Astrocyte (in vitro differentiated cells and primary cell): ENCODE measurements at regions not wholly inside any gene's neighbourhood (a gene's known extent, or its start where the extent isn't known, plus 50 kb on each side); places are given as distances from the start of the nearest gene placed in this dataset.

Experiments used
- DNase-seq: peaks from one replicate; pipeline ENCODE4 v3.0.0-alpha.2; 2010; ENCODE audit warnings: low read depth
- FAIRE-seq: peaks from 2 replicates; lab custom pipeline; 2011; peaks lifted over from hg19 to GRCh38; lab: Jason Lieb, UNC
- H2AFZ ChIP-seq: 2 replicates; pipeline ENCODE4 v1.6.0; 2012; ENCODE audit warnings: low read depth, low read length, inconsistent platforms
- H3K27ac ChIP-seq: 2 replicates; pipeline ENCODE4 v1.5.1; 2011; ENCODE audit warnings: low read depth, low read length, inconsistent platforms
- H3K27me3 ChIP-seq: 2 replicates; pipeline ENCODE4 v1.6.0; 2011; ENCODE audit warnings: low read length, inconsistent platforms; ENCODE audit not compliant: insufficient read depth
- H3K36me3 ChIP-seq: 2 replicates; pipeline ENCODE4 v1.5.1; 2011; ENCODE audit warnings: low read length, inconsistent platforms; ENCODE audit not compliant: insufficient read depth
- H3K4me1 ChIP-seq: 2 replicates; pipeline ENCODE4 v1.5.1; 2011; ENCODE audit warnings: low read length, inconsistent platforms; ENCODE audit not compliant: insufficient read depth
- H3K4me2 ChIP-seq: 2 replicates; pipeline ENCODE4 v1.6.0; 2012; ENCODE audit warnings: low read length, inconsistent platforms
- H3K4me3 ChIP-seq: 2 replicates; pipeline ENCODE4 v1.5.1; 2011; ENCODE audit warnings: low read depth, mild to moderate bottlenecking, low read length, inconsistent platforms; ENCODE audit not compliant: insufficient read depth
- H3K79me2 ChIP-seq: 2 replicates; pipeline ENCODE4 v1.6.0; 2012; ENCODE audit warnings: mild to moderate bottlenecking, low read length, inconsistent platforms; ENCODE audit not compliant: insufficient read depth
- H3K9ac ChIP-seq: 2 replicates; pipeline ENCODE4 v1.6.0; 2012; ENCODE audit warnings: mild to moderate bottlenecking, low read length, inconsistent platforms
- H3K9me3 ChIP-seq: 2 replicates; pipeline ENCODE4 v1.5.1; 2012; ENCODE audit warnings: low read depth, mild to moderate bottlenecking, low read length, inconsistent platforms; ENCODE audit not compliant: insufficient read depth
- H4K20me1 ChIP-seq: 2 replicates; pipeline ENCODE4 v1.6.0; 2012; ENCODE audit warnings: low read length, inconsistent platforms; ENCODE audit not compliant: insufficient read depth
- H3K27ac Mint-ChIP-seq: one replicate; pipeline ENCODE4 v1.8.0; 2021; ENCODE audit warnings: mild to moderate bottlenecking, mixed read lengths; ENCODE audit not compliant: unreplicated experiment
- H3K27me3 Mint-ChIP-seq: one replicate; pipeline ENCODE4 v1.8.0; 2021; ENCODE audit warnings: low read depth, mixed read lengths; ENCODE audit not compliant: unreplicated experiment
- H3K36me3 Mint-ChIP-seq: one replicate; pipeline ENCODE4 v1.8.0; 2021; ENCODE audit warnings: low read depth, mixed read lengths; ENCODE audit not compliant: unreplicated experiment
- H3K4me1 Mint-ChIP-seq: one replicate; pipeline ENCODE4 v1.8.0; 2021; ENCODE audit warnings: low read depth, mixed read lengths; ENCODE audit not compliant: unreplicated experiment
- H3K4me3 Mint-ChIP-seq: one replicate; pipeline ENCODE4 v1.8.0; 2021; ENCODE audit warnings: mild to moderate bottlenecking, moderate library complexity, mixed read lengths; ENCODE audit not compliant: unreplicated experiment
- H3K9me3 Mint-ChIP-seq: one replicate; pipeline ENCODE4 v1.8.0; 2021; ENCODE audit warnings: mild to moderate bottlenecking, mixed read lengths; ENCODE audit not compliant: unreplicated experiment
- EZH2 ChIP-seq: IDR thresholded peaks from 2 replicates; pipeline ENCODE4 v1.6.1; 2012; ENCODE audit warnings: mild to moderate bottlenecking, low read length, inconsistent platforms; ENCODE audit not compliant: insufficient read depth
- TF ChIP-seq, protein P1 (sequence below): IDR thresholded peaks from 2 replicates; pipeline ENCODE4 v1.5.1; 2011; ENCODE audit warnings: low read depth, mild to moderate bottlenecking, inconsistent platforms, low read length, moderate library complexity; ENCODE audit not compliant: insufficient read depth

DNA sequence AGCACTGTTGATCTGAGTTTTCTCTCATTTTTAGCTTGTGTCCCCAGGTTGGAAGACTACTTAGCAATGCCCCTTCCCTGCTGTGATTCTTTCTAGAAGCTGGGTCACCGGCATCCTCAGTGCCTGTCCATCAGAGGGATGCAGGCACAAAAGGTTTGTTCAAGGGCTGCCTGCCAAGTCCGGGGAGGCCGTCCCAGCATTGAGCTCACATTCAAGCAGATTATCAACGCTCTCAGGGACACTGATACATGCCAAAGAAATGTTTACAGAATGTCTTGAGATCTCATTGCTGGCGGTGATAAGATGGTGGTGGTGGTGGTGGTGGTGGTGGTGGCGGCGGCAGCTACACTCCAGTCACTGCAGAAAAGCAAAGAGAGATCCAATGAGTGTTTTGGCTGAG lies 79.6 kb upstream of the VCX3A start:
- no peaks in the 10 kb centered on the region for H3K36me3 ChIP-seq
- H3K27me3 Mint-ChIP-seq: no peaks in the 10 kb centered on the region
- no peak overlapping the region for H3K4me2 ChIP-seq
- H3K27ac ChIP-seq: no peak overlapping the region
- H3K4me3 Mint-ChIP-seq: no peak overlapping the region
- no peak overlapping the region for H2AFZ ChIP-seq
- FAIRE-seq (no peak), DNase-seq (no peak)
- no peak overlapping the region for H3K27ac Mint-ChIP-seq
- no peaks in the 10 kb centered on the region for H3K9me3 ChIP-seq
- H3K4me1 ChIP-seq: no peaks in the 10 kb centered on the region
- H3K4me1 Mint-ChIP-seq: no peaks in the 10 kb centered on the region
- no peaks in the 10 kb centered on the region for H4K20me1 ChIP-seq
- no peak overlapping the region for H3K9ac ChIP-seq
- no peaks in the 10 kb centered on the region for H3K36me3 Mint-ChIP-seq
- no peaks in the 10 kb centered on the region for H3K79me2 ChIP-seq
- peaks cover 4% of the 10 kb centered on the region for H3K9me3 Mint-ChIP-seq
- H3K27me3 ChIP-seq: no peaks in the 10 kb centered on the region
- no peak for TF ChIP-seq EZH2
- TF ChIP-seq, protein P1, sequence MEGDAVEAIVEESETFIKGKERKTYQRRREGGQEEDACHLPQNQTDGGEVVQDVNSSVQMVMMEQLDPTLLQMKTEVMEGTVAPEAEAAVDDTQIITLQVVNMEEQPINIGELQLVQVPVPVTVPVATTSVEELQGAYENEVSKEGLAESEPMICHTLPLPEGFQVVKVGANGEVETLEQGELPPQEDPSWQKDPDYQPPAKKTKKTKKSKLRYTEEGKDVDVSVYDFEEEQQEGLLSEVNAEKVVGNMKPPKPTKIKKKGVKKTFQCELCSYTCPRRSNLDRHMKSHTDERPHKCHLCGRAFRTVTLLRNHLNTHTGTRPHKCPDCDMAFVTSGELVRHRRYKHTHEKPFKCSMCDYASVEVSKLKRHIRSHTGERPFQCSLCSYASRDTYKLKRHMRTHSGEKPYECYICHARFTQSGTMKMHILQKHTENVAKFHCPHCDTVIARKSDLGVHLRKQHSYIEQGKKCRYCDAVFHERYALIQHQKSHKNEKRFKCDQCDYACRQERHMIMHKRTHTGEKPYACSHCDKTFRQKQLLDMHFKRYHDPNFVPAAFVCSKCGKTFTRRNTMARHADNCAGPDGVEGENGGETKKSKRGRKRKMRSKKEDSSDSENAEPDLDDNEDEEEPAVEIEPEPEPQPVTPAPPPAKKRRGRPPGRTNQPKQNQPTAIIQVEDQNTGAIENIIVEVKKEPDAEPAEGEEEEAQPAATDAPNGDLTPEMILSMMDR: no peak
- H3K4me3 ChIP-seq: no peak overlapping the region

GRCh38 chrX:6599230-6599860 lies 64.4 kb upstream of the VCX3A start:
- FAIRE-seq: no peak
- DNase-seq: no peak
- no peak overlapping the region for H3K4me3 Mint-ChIP-seq
- Histone ChIP-seq H3K4me1 (no peaks in the 10 kb centered on the region), H3K9ac (no peak overlapping the region), H2AFZ (no peak overlapping the region), H3K36me3 (no peaks in the 10 kb centered on the region), H3K27ac (no peak overlapping the region), H3K4me3 (no peak overlapping the region), H3K27me3 (no peaks in the 10 kb centered on the region), H3K9me3 (no peaks in the 10 kb centered on the region), H3K4me2 (no peak overlapping the region), H3K79me2 (no peaks in the 10 kb centered on the region), H4K20me1 (no peaks in the 10 kb centered on the region)
- no peaks in the 10 kb centered on the region for H3K9me3 Mint-ChIP-seq
- TF ChIP-seq, protein P1: no peak
- no peak for TF ChIP-seq EZH2
- H3K27ac Mint-ChIP-seq: no peak overlapping the region
- peaks cover 3% of the 10 kb centered on the region for H3K4me1 Mint-ChIP-seq
- no peaks in the 10 kb centered on the region for H3K36me3 Mint-ChIP-seq
- no peaks in the 10 kb centered on the region for H3K27me3 Mint-ChIP-seq
